Glutamatergic neuron (in vitro differentiated cells): ENCODE measurements at regions not wholly inside any gene's neighbourhood (a gene's known extent, or its start where the extent isn't known, plus 50 kb on each side); places are given as distances from the start of the nearest gene placed in this dataset.

ENCODE experiments used
- DNase-seq: peaks from one replicate; pipeline ENCODE4 v3.0.0; 2022
- H3K27ac Mint-ChIP-seq: one replicate; pipeline ENCODE4 v1.8.0; 2020; ENCODE audit warnings: mild to moderate bottlenecking, mixed read lengths, inconsistent platforms; ENCODE audit not compliant: unreplicated experiment
- H3K27me3 Mint-ChIP-seq: one replicate; pipeline ENCODE4 v1.8.0; 2020; ENCODE audit warnings: mild to moderate bottlenecking, moderate library complexity, mixed read lengths, inconsistent platforms; ENCODE audit not compliant: unreplicated experiment
- H3K36me3 Mint-ChIP-seq: one replicate; pipeline ENCODE4 v1.8.0; 2020; ENCODE audit warnings: mild to moderate bottlenecking, mixed read lengths, inconsistent platforms; ENCODE audit not compliant: unreplicated experiment
- H3K4me1 Mint-ChIP-seq: one replicate; pipeline ENCODE4 v1.8.0; 2020; ENCODE audit warnings: mild to moderate bottlenecking, low read depth, mixed read lengths, inconsistent platforms; ENCODE audit not compliant: unreplicated experiment
- H3K4me3 Mint-ChIP-seq: one replicate; pipeline ENCODE4 v1.8.0; 2020; ENCODE audit warnings: mild to moderate bottlenecking, mixed read lengths, inconsistent platforms; ENCODE audit not compliant: unreplicated experiment
- H3K9me3 Mint-ChIP-seq: one replicate; pipeline ENCODE4 v1.8.0; 2020; ENCODE audit warnings: mild to moderate bottlenecking, moderate library complexity, mixed read lengths, inconsistent platforms; ENCODE audit not compliant: unreplicated experiment
- CTCF ChIP-seq: fragments of 200-600 bp; sonication (generic); IDR thresholded peaks from one replicate; pipeline ENCODE4 v1.5.0; 2021; ENCODE audit not compliant: partially characterized antibody, unreplicated experiment

DNA sequence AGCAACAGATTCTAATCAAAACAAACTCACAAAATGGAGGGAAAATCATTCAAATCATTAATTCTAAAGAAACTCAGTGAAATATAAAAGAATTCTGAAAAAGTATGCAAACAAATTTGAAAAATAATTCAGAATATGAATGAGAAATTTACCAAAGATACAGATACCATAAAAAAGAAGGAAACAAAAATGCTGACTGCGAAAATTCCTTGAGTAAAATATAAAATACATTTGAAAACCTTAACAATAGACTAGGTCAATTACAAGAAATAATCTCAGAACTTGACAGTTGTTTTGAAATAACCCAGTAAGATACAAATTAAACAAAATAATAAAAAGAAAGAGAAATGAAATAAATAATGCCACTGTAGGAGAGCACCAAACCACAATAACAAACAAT lies 1289.0 kb downstream of the SLITRK1 start:
- Mint-ChIP-seq H3K36me3 (no peaks in the 10 kb centered on the region), H3K9me3 (peaks cover 2% of the 10 kb centered on the region), H3K4me1 (no peaks in the 10 kb centered on the region), H3K27ac (no peak overlapping the region), H3K4me3 (no peak overlapping the region), H3K27me3 (no peaks in the 10 kb centered on the region)
- TF ChIP-seq CTCF = no peak
- DNase-seq = no peak

- H3K4me1 Mint-ChIP-seq = no peaks in the 10 kb centered on the region
- no peak overlapping the region for H3K27ac Mint-ChIP-seq
- H3K9me3 Mint-ChIP-seq = peaks cover 5% of the 10 kb centered on the region
- H3K4me3 Mint-ChIP-seq = no peak overlapping the region
- H3K27me3 Mint-ChIP-seq = peaks cover 6% of the 10 kb centered on the region
- peaks cover 5% of the 10 kb centered on the region for H3K36me3 Mint-ChIP-seq
- DNase-seq = no peak
- TF ChIP-seq CTCF = no peak
Observed at GRCh38 chr13:82571653-82572052, 1310.6 kb downstream of the SLITRK1 start.

DNA sequence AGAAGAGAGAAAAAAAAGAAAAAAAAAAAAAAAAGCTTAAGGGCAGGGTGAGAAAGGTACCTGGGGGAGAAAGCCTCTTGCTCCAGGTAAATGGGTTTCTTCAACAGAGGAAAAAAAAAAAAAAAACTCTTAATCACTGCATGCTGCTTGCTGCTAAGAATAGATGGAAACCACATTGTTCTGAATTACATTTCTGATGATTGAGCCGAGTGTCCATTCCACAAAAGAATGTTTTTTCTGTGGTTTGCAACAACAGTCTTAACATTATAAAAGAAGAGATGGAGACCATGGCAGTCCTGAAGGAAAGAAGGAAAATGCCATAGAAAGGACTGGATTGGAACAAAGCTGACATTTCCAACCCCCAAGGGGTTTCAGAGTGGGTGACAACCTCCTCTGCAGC lies 1312.7 kb downstream of the SLITRK1 start:
- DNase-seq = no peak
- Mint-ChIP-seq H3K27ac (no peak overlapping the region), H3K9me3 (peaks cover 4% of the 10 kb centered on the region), H3K4me3 (no peak overlapping the region), H3K36me3 (peaks cover 5% of the 10 kb centered on the region), H3K27me3 (peaks cover 4% of the 10 kb centered on the region), H3K4me1 (no peaks in the 10 kb centered on the region)
- no peak for TF ChIP-seq CTCF

GRCh38 chr13:82566864-82567263 lies 1315.4 kb downstream of the SLITRK1 start:
- DNase-seq = no peak
- H3K36me3 Mint-ChIP-seq = no peaks in the 10 kb centered on the region
- no peaks in the 10 kb centered on the region for H3K4me1 Mint-ChIP-seq
- H3K4me3 Mint-ChIP-seq = no peak overlapping the region
- no peak for TF ChIP-seq CTCF
- H3K27me3 Mint-ChIP-seq = peaks cover 4% of the 10 kb centered on the region
- peaks cover 1% of the 10 kb centered on the region for H3K9me3 Mint-ChIP-seq
- no peak overlapping the region for H3K27ac Mint-ChIP-seq

DNA sequence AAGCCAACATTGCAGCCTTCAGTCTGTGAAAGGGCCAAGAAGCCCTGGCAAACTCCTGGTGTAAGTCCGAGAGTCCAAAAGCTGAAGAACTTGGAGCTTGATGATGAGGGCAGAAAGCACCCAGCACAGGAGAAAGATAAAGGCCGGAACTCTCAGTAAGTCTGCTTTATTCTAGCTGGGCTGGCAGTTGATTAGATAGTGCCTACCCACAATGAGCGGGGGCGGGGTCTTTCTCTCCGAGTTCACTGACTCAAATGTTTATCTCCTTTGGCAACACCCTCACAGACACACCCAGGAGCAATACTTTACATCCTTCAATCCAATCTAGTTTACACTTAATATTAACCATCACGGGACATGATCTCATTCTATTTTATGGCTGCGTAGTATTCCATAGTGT lies 1317.1 kb downstream of the SLITRK1 start:
- DNase-seq = no peak

More for the DNA sequence above, 1317.1 kb downstream of the SLITRK1 start:
- H3K4me3 Mint-ChIP-seq = no peak overlapping the region
- no peak for TF ChIP-seq CTCF
- no peak overlapping the region for H3K27ac Mint-ChIP-seq
- H3K27me3 Mint-ChIP-seq = peaks cover under 1% of the 10 kb centered on the region
- no peaks in the 10 kb centered on the region for H3K36me3 Mint-ChIP-seq
- no peaks in the 10 kb centered on the region for H3K4me1 Mint-ChIP-seq
- H3K9me3 Mint-ChIP-seq = no peaks in the 10 kb centered on the region
